ENCODE measurements at regions not wholly inside any gene's neighbourhood (a gene's known extent, or its start where the extent isn't known, plus 50 kb on each side); places are given as distances from the start of the nearest gene placed in this dataset.

DNA sequence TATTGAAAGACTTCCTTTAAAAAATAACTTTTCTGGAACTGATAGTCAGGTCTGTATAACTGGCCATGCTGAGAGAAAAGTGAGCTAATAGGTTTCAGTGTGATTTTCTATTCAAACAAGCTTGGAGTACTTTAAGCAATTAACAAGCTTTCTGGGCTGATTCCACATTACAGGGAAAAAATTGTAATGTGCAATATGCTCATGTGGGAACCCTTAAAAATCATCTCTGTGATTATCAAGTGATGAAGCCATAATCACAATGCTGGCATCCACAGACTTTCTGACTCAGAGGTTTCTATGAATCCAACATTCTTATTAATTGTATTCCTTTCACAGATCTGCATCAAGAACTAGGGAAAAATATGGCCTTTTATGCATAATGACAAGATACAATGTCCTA, 212.2 kb upstream of the ACO1 start:
- TF ChIP-seq, protein P1, sequence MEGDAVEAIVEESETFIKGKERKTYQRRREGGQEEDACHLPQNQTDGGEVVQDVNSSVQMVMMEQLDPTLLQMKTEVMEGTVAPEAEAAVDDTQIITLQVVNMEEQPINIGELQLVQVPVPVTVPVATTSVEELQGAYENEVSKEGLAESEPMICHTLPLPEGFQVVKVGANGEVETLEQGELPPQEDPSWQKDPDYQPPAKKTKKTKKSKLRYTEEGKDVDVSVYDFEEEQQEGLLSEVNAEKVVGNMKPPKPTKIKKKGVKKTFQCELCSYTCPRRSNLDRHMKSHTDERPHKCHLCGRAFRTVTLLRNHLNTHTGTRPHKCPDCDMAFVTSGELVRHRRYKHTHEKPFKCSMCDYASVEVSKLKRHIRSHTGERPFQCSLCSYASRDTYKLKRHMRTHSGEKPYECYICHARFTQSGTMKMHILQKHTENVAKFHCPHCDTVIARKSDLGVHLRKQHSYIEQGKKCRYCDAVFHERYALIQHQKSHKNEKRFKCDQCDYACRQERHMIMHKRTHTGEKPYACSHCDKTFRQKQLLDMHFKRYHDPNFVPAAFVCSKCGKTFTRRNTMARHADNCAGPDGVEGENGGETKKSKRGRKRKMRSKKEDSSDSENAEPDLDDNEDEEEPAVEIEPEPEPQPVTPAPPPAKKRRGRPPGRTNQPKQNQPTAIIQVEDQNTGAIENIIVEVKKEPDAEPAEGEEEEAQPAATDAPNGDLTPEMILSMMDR (IDR thresholded peaks at IDR 0.05; ENCODE audit: low read length): no peak
- TF ChIP-seq EZH2 (optimal IDR thresholded peaks at IDR 0.05; ENCODE audit: low read depth, low read length) (no peak), EZH2phosphoT487 (IDR thresholded peaks at IDR 0.05; ENCODE audit: low read length) (no peak)
